H1 (cell line): ENCODE measurements at regions not wholly inside any gene's neighbourhood (a gene's known extent, or its start where the extent isn't known, plus 50 kb on each side); places are given as distances from the start of the nearest gene placed in this dataset.
A peak's percentile ranks its signal among the peaks of the same experiment; 100 is the strongest.

ENCODE experiments used
- CTCF ChIA-PET: fragments of 300-600 bp; sonication (Branson Sonifier 250); formaldehyde crosslinking; loops from one replicate; lab custom pipeline; 2021; ENCODE audit not compliant: partially characterized antibody; lab: Charles Lee
- POLR2A ChIA-PET: fragments of 300-600 bp; sonication (Branson Sonifier 250); formaldehyde crosslinking; loops from one replicate; lab custom pipeline; 2021; ENCODE audit warnings: inconsistent platforms; ENCODE audit not compliant: partially characterized antibody; lab: Charles Lee
- DNase-seq, 2 experiments: peaks; one replicate each; pipeline versions ENCODE4 v3.0.0 to v3.0.0-alpha.2; 2010 to 2022; ENCODE audit warnings: low spot score in 2 of 2, low read depth in 1 of 2, mixed read lengths in 1 of 2
- FAIRE-seq: peaks from 2 replicates; lab custom pipeline; 2011; peaks lifted over from hg19 to GRCh38; lab: Jason Lieb, UNC
- H2AFZ ChIP-seq: 2 replicates; pipeline ENCODE4 v1.8.1; 2012; ENCODE audit warnings: low read length, inconsistent platforms
- H2AK5ac ChIP-seq: 2 replicates; pipeline ENCODE4 v1.6.1; 2013; ENCODE audit warnings: low read depth, low read length
- H2BK120ac ChIP-seq: replicated peaks from 2 replicates; pipeline ENCODE3; 2013; ENCODE audit warnings: low read depth, low read length, inconsistent platforms
- H2BK12ac ChIP-seq: 2 replicates; pipeline ENCODE4 v1.6.1; 2013; ENCODE audit warnings: low read depth, low read length
- H2BK15ac ChIP-seq: 2 replicates; pipeline ENCODE4 v1.6.1; 2013; ENCODE audit warnings: low read length
- H2BK20ac ChIP-seq: 2 replicates; pipeline ENCODE4 v1.6.1; 2013; ENCODE audit warnings: low read length
- H2BK5ac ChIP-seq: 2 replicates; pipeline ENCODE4 v1.6.1; 2013; ENCODE audit warnings: low read depth, low read length
- H3K14ac ChIP-seq: 2 replicates; pipeline ENCODE4 v1.6.1; 2013; ENCODE audit warnings: inconsistent platforms; ENCODE audit not compliant: insufficient read length
- H3K18ac ChIP-seq: 2 replicates; pipeline ENCODE4 v1.6.1; 2013; ENCODE audit warnings: low read length; ENCODE audit errors: extremely low read depth
- H3K23ac ChIP-seq: 2 replicates; pipeline ENCODE4 v1.6.1; 2013; ENCODE audit warnings: inconsistent platforms; ENCODE audit not compliant: insufficient read length
- H3K23me2 ChIP-seq: 2 replicates; pipeline ENCODE4 v1.6.1; 2013; ENCODE audit warnings: low read depth, low read length
- H3K27ac ChIP-seq: 2 replicates; pipeline ENCODE4 v1.6.1; 2011; ENCODE audit warnings: low read depth, low read length, inconsistent platforms
- H3K27me3 ChIP-seq, 4 experiments: replicated peaks in 1 of 4; 1 replicate in 1 of 4; 2 replicates in 3 of 4; pipeline versions ENCODE4 v1.6.1 to v1.8.1; 2011 to 2013; ENCODE audit warnings: low read length in 3 of 4, mild to moderate bottlenecking in 3 of 4, inconsistent platforms in 2 of 4, mixed read lengths in 2 of 4, moderate library complexity in 1 of 4; ENCODE audit not compliant: control insufficient read depth in 3 of 4, insufficient read depth in 3 of 4; ENCODE audit errors: extremely low read depth in 1 of 4
- H3K36me3 ChIP-seq, 4 experiments: 2 replicates each; pipeline versions ENCODE4 v1.6.1 to v1.8.1; 2011 to 2013; ENCODE audit warnings: mild to moderate bottlenecking in 4 of 4, low read length in 3 of 4, moderate library complexity in 2 of 4, control low read depth in 1 of 4, inconsistent platforms in 1 of 4; ENCODE audit not compliant: insufficient read depth in 4 of 4, control insufficient read depth in 2 of 4
- H3K4ac ChIP-seq: replicated peaks from 2 replicates; pipeline ENCODE3; 2013; ENCODE audit warnings: low read length, low read depth, mixed read lengths, inconsistent platforms; ENCODE audit not compliant: insufficient read length
- H3K4me1 ChIP-seq, 4 experiments: replicated peaks in 1 of 4; 1 replicate in 1 of 4; 2 replicates in 3 of 4; pipeline versions ENCODE4 v1.6.1 to v1.8.1; 2011 to 2013; ENCODE audit warnings: low read length in 3 of 4, inconsistent platforms in 2 of 4, mixed read lengths in 1 of 4; ENCODE audit not compliant: insufficient read depth in 4 of 4, control insufficient read depth in 3 of 4
- H3K4me2 ChIP-seq, 2 experiments: 2 replicates each; pipeline versions ENCODE4 v1.6.1 to v1.8.1; 2011 to 2013; ENCODE audit warnings: low read depth in 2 of 2, low read length in 2 of 2, control low read depth in 1 of 2, inconsistent platforms in 1 of 2, mild to moderate bottlenecking in 1 of 2; ENCODE audit not compliant: insufficient read depth in 1 of 2
- H3K4me3 ChIP-seq, 4 experiments: fragments of 200-600, 300-600 bp in 1 of 4; sonication (generic), shearing (Covaris generic), sonication (Bioruptor Twin) in 1 of 4; 2 replicates each; pipeline versions ENCODE4 v1.5.1 to v1.8.1; 2011 to 2016; ENCODE audit warnings: low read length in 4 of 4, low read depth in 3 of 4, control low read depth in 2 of 4, inconsistent platforms in 2 of 4, mild to moderate bottlenecking in 2 of 4, mixed read lengths in 1 of 4, moderate library complexity in 1 of 4; ENCODE audit not compliant: insufficient read depth in 2 of 4; ENCODE audit errors: extremely low read depth in 1 of 4
- H3K56ac ChIP-seq: replicated peaks from 2 replicates; pipeline ENCODE3; 2013; ENCODE audit warnings: low read depth, mild to moderate bottlenecking, mixed read lengths, low read length, inconsistent platforms; ENCODE audit not compliant: insufficient read length
- H3K79me1 ChIP-seq: 2 replicates; pipeline ENCODE4 v1.6.1; 2013; ENCODE audit warnings: low read depth, low read length, control low read depth
- H3K79me2 ChIP-seq, 2 experiments: 2 replicates each; pipeline versions ENCODE4 v1.6.1 to v1.8.1; 2012 to 2013; ENCODE audit warnings: low read length in 2 of 2, mild to moderate bottlenecking in 2 of 2, inconsistent platforms in 1 of 2; ENCODE audit not compliant: insufficient read depth in 2 of 2, control insufficient read depth in 1 of 2
- H3K9ac ChIP-seq, 4 experiments: replicated peaks in 1 of 4; 1 replicate in 1 of 4; 2 replicates in 3 of 4; pipeline versions ENCODE4 v1.6.1 to v1.8.1; 2011 to 2013; ENCODE audit warnings: low read depth in 3 of 4, low read length in 3 of 4, control low read depth in 2 of 4, mild to moderate bottlenecking in 2 of 4, moderate library complexity in 2 of 4, inconsistent platforms in 1 of 4; ENCODE audit errors: extremely low read depth in 1 of 4
- H3K9me3 ChIP-seq, 2 experiments: 2 replicates each; pipeline versions ENCODE4 v1.6.1 to v1.8.1; 2012 to 2013; ENCODE audit warnings: mild to moderate bottlenecking in 2 of 2, moderate library complexity in 2 of 2, control low read depth in 1 of 2, inconsistent platforms in 1 of 2, low read depth in 1 of 2, low read length in 1 of 2, mixed read lengths in 1 of 2; ENCODE audit not compliant: insufficient read depth in 2 of 2
- H4K20me1 ChIP-seq, 2 experiments: replicated peaks in 1 of 2; 2 replicates each; pipeline versions ENCODE3 to v1.8.1; 2011 to 2013; ENCODE audit warnings: inconsistent platforms in 2 of 2, low read length in 2 of 2, mild to moderate bottlenecking in 1 of 2; ENCODE audit not compliant: insufficient read depth in 2 of 2, control insufficient read depth in 1 of 2
- H4K5ac ChIP-seq: 2 replicates; pipeline ENCODE4 v1.6.1; 2013; ENCODE audit warnings: low read length, low read depth, mixed read lengths, inconsistent platforms; ENCODE audit not compliant: insufficient read length
- H4K8ac ChIP-seq: 2 replicates; pipeline ENCODE4 v1.8.0; 2013; ENCODE audit warnings: mild to moderate bottlenecking, moderate library complexity, low read length, inconsistent platforms; ENCODE audit not compliant: insufficient read depth; ENCODE audit errors: extremely low read depth
- H4K91ac ChIP-seq: replicated peaks from 2 replicates; pipeline ENCODE3; 2013; ENCODE audit warnings: low read length, mixed read lengths, inconsistent platforms; ENCODE audit not compliant: insufficient read length
- EZH2 ChIP-seq: fragments of 200-600 bp; sonication (generic); IDR thresholded peaks from 2 replicates; pipeline ENCODE4 v1.7.1; 2012; ENCODE audit warnings: low read depth, mild to moderate bottlenecking, moderate library complexity, low read length, inconsistent platforms; ENCODE audit not compliant: severe bottlenecking
- MAFK ChIP-seq: IDR thresholded peaks from 2 replicates; pipeline ENCODE4 v1.6.1; 2012; ENCODE audit warnings: low read depth, mild to moderate bottlenecking, improper control_type of control experiment, low read length
- POLR2A ChIP-seq, 2 experiments: IDR thresholded peaks; 1 replicate in 1 of 2; 2 replicates in 1 of 2; pipeline ENCODE4 v1.6.1; 2011; ENCODE audit warnings: low read depth in 2 of 2, low read length in 2 of 2, mild to moderate bottlenecking in 2 of 2; ENCODE audit errors: control extremely low read depth in 1 of 2
- POU5F1 ChIP-seq: IDR thresholded peaks from 2 replicates; pipeline ENCODE4 v1.6.1; 2011; ENCODE audit warnings: low read depth, mild to moderate bottlenecking, low read length, moderate library complexity
- RAD21 ChIP-seq, 2 experiments: IDR thresholded peaks in 1 of 2; conservative IDR thresholded peaks in 1 of 2; 2 replicates each; pipeline ENCODE4 v1.6.1; 2011; ENCODE audit warnings: low read depth in 2 of 2, low read length in 2 of 2, improper control_type of control experiment in 1 of 2, inconsistent platforms in 1 of 2, mild to moderate bottlenecking in 1 of 2, moderate library complexity in 1 of 2
- RBBP5 ChIP-seq: IDR thresholded peaks from 2 replicates; pipeline ENCODE4 v1.7.1; 2012; ENCODE audit warnings: low read depth, mild to moderate bottlenecking, inconsistent platforms, low read length, moderate library complexity, borderline replicate concordance
- RNF2 ChIP-seq: fragments of 200-900, 300-1000 bp; sonication (generic); IDR thresholded peaks from 2 replicates; pipeline ENCODE4 v1.7.1; 2016; ENCODE audit warnings: borderline replicate concordance, low read depth, mild to moderate bottlenecking, antibody characterized with exemption, low read length; ENCODE audit not compliant: poor library complexity, severe bottlenecking; ENCODE audit errors: missing control alignments
- RXRA ChIP-seq: IDR thresholded peaks from 2 replicates; pipeline ENCODE4 v1.6.1; 2011; ENCODE audit warnings: low read depth, mild to moderate bottlenecking, low read length, moderate library complexity; ENCODE audit not compliant: insufficient read depth
- SIN3A ChIP-seq, 2 experiments: IDR thresholded peaks in 1 of 2; conservative IDR thresholded peaks in 1 of 2; 2 replicates each; pipeline ENCODE4 v1.6.1; 2011 to 2012; ENCODE audit warnings: low read length in 2 of 2, improper control_type of control experiment in 1 of 2, low read depth in 1 of 2, mild to moderate bottlenecking in 1 of 2
- SP4 ChIP-seq: IDR thresholded peaks from 2 replicates; pipeline ENCODE4 v1.6.1; 2012; ENCODE audit warnings: low read length, inconsistent platforms
- TCF12 ChIP-seq: IDR thresholded peaks from 2 replicates; pipeline ENCODE4 v1.6.1; 2011; ENCODE audit warnings: low read depth, mild to moderate bottlenecking, low read length
- WGBS, 2 experiments: shearing (Covaris generic) in 1 of 2; methylation state at CpG; one replicate each; pipeline versions ENCODE4 v1.1.6 to v1.1.7; 2013 to 2015; ENCODE audit warnings: low lambda C conversion rate in 2 of 2, mixed read lengths in 2 of 2, inconsistent platforms in 1 of 2, low coverage in 1 of 2, missing lambda C conversion rate in 1 of 2; ENCODE audit not compliant: insufficient replicate concordance in 2 of 2, insufficient coverage in 1 of 2, insufficient read length in 1 of 2; ENCODE audit errors: extremely low coverage in 1 of 2, missing lambda C conversion rate in 1 of 2; 5-methylcytosine and 5-hydroxymethylcytosine counted together

GRCh38 chr14:104425763-104426646 lies 153.6 kb upstream of the C14orf180 start:
- H3K27me3 ChIP-seq, result no peaks in the 10 kb centered on the region
- H4K91ac ChIP-seq, result no peak overlapping the region
- peak overlapping the region; percentile 39; the same call in 1 of the 2 replicates for H2BK5ac ChIP-seq
- no peak overlapping the region for H3K4me3 ChIP-seq
- H3K4me1 ChIP-seq, result peaks cover 0 to 4% (median 0%) of the 10 kb centered on the region in 4 experiments; a peak in 1 of 7 replicates
- H2BK15ac ChIP-seq, result 0 out of 2 replicates have a peak overlapping the region, but pooled peaks have one; percentile 74
- no peak overlapping the region for H2AFZ ChIP-seq
- TF ChIP-seq SP4 (no peak), SIN3A (conservative IDR thresholded peaks at IDR 0.05 in 1 of 2, IDR thresholded peaks at IDR 0.05 in 1 of 2; ENCODE audit: low read depth in 1 of 2, low read length in 2 of 2) (no peak), RAD21 (IDR thresholded peaks at IDR 0.05 in 1 of 2, conservative IDR thresholded peaks at IDR 0.05 in 1 of 2; ENCODE audit: low read depth in 2 of 2, low read length in 2 of 2) (no peak), EZH2 (no peak), RBBP5 (no peak), RNF2 (no peak), RXRA (no peak), MAFK (no peak), POLR2A (IDR thresholded peaks at IDR 0.05; ENCODE audit: control extremely low read depth in 1 of 2, low read depth in 2 of 2, low read length in 2 of 2) (no peak), POU5F1 (no peak), TCF12 (no peak)
- no peak overlapping the region for H2BK12ac ChIP-seq
- 81% methylated on average over 20 of the region's 20 CpGs; no CpG with 5 or more reads in 1 of the 2 experiments for WGBS, 2 experiments
- H2BK120ac ChIP-seq, result no peak overlapping the region
- no peaks in the 10 kb centered on the region for H4K20me1 ChIP-seq
- no peak overlapping the region for H3K14ac ChIP-seq
- no peaks in the 10 kb centered on the region for H3K36me3 ChIP-seq
- H3K18ac ChIP-seq, result no peak overlapping the region
- H3K23ac ChIP-seq, result no peak overlapping the region
- H3K56ac ChIP-seq, result no peak overlapping the region
- no peaks in the 10 kb centered on the region for H3K79me2 ChIP-seq
- no peak overlapping the region for H3K9ac ChIP-seq
- H4K8ac ChIP-seq, result no peak overlapping the region
- no peak overlapping the region for H3K4me2 ChIP-seq
- CTCF ChIA-PET, result interaction anchor here (1.4 to 1.5 kb wide), 2 partner anchors 15 to 53 kb away, joined by 3 to 4 read pairs; no protein-coding TSS in a partner anchor
- no peak overlapping the region for H4K5ac ChIP-seq
- no peak overlapping the region for H2BK20ac ChIP-seq
- no peak overlapping the region for H2AK5ac ChIP-seq
- H3K4ac ChIP-seq, result no peak overlapping the region
- DNase-seq (no peak), FAIRE-seq (no peak)
- H3K9me3 ChIP-seq, result no peaks in the 10 kb centered on the region
- POLR2A ChIA-PET, result no interaction called here
- H3K27ac ChIP-seq, result no peak overlapping the region
- no peaks in the 10 kb centered on the region for H3K79me1 ChIP-seq
- no peaks in the 10 kb centered on the region; the same call in 1 of the 2 replicates for H3K23me2 ChIP-seq
